ENCODE measurements at regions not wholly inside any gene's neighbourhood (a gene's known extent, or its start where the extent isn't known, plus 50 kb on each side); places are given as distances from the start of the nearest gene placed in this dataset.

- H3K9me3 Mint-ChIP-seq: no peaks in the 10 kb centered on the region
- Histone ChIP-seq H3K4me1 (ENCODE audit: insufficient read depth) (no peaks in the 10 kb centered on the region), H3K36me3 (ENCODE audit: insufficient read depth) (no peaks in the 10 kb centered on the region), H3K4me3 (no peak overlapping the region), H3K4me2 (no peak overlapping the region), H3K9me2 (ENCODE audit: insufficient read depth) (no peaks in the 10 kb centered on the region), H2AFZ (no peak overlapping the region), H3K79me2 (replicated peaks; ENCODE audit: insufficient read depth) (no peaks in the 10 kb centered on the region), H3K27me3 (ENCODE audit: insufficient read depth) (no peaks in the 10 kb centered on the region), H3F3A (replicated peaks; ENCODE audit: low read depth) (no peaks in the 10 kb centered on the region), H4K20me1 (replicated peaks; ENCODE audit: insufficient read depth) (no peaks in the 10 kb centered on the region), H3K27ac (ENCODE audit: low read depth) (no peak overlapping the region)
- no peak overlapping the region for H3K4me3 Mint-ChIP-seq
- peaks cover 9% of the 10 kb centered on the region; the same call in 2 of the 3 replicates for H3K4me1 Mint-ChIP-seq
- H3K36me3 Mint-ChIP-seq (ENCODE audit: low read depth): no peaks in the 10 kb centered on the region
- DNase-seq (ENCODE audit: low spot score): no peak
- no peak for TF ChIP-seq EZH2phosphoT487 (IDR thresholded peaks at IDR 0.05; ENCODE audit: unreplicated experiment)
- no peak for ATAC-seq
- no peak overlapping the region for H3K27ac Mint-ChIP-seq
- H3K27me3 Mint-ChIP-seq (ENCODE audit: insufficient read depth, low read depth, poor library complexity): no peaks in the 10 kb centered on the region
Observed at GRCh38 chr3:156762631-156763185, 63.4 kb upstream of the LEKR1 start.

- H3K79me2 ChIP-seq (replicated peaks; ENCODE audit: insufficient read depth): no peaks in the 10 kb centered on the region
- Mint-ChIP-seq H3K4me1 (peaks cover 9% of the 10 kb centered on the region; the same call in 2 of the 3 replicates), H3K9me3 (no peaks in the 10 kb centered on the region), H3K4me3 (no peak overlapping the region), H3K27ac (no peak overlapping the region), H3K27me3 (ENCODE audit: insufficient read depth, low read depth, poor library complexity) (no peaks in the 10 kb centered on the region), H3K36me3 (ENCODE audit: low read depth) (no peaks in the 10 kb centered on the region)
- no peaks in the 10 kb centered on the region for H3K9me2 ChIP-seq (ENCODE audit: insufficient read depth)
- H3K36me3 ChIP-seq (ENCODE audit: insufficient read depth): no peaks in the 10 kb centered on the region
- ATAC-seq (no peak), DNase-seq (ENCODE audit: low spot score) (no peak)
- no peaks in the 10 kb centered on the region for H3K27me3 ChIP-seq (ENCODE audit: insufficient read depth)
- H3K4me2 ChIP-seq: no peak overlapping the region
- no peaks in the 10 kb centered on the region for H3K4me1 ChIP-seq (ENCODE audit: insufficient read depth)
- no peak overlapping the region for H3K4me3 ChIP-seq
- no peak overlapping the region for H2AFZ ChIP-seq
- no peaks in the 10 kb centered on the region for H3F3A ChIP-seq (replicated peaks; ENCODE audit: low read depth)
- no peaks in the 10 kb centered on the region for H4K20me1 ChIP-seq (replicated peaks; ENCODE audit: insufficient read depth)
- H3K27ac ChIP-seq (ENCODE audit: low read depth): no peak overlapping the region
- no peak for TF ChIP-seq ZNF462 (CRISPR knock-in tag; IDR thresholded peaks at IDR 0.05)
- TF ChIP-seq CTCF (conservative IDR thresholded peaks at IDR 0.05; ENCODE audit: low read depth in 2 of 2): no peak
- TF ChIP-seq STAT1 (IDR thresholded peaks at IDR 0.05; ENCODE audit: unreplicated experiment): no peak
- no peak for TF ChIP-seq ZNF331 (CRISPR knock-in tag; IDR thresholded peaks at IDR 0.05; ENCODE audit: low read depth)
- TF ChIP-seq ZNF114 (CRISPR knock-in tag; IDR thresholded peaks at IDR 0.05): no peak
- no peak for TF ChIP-seq JUNB (IDR thresholded peaks at IDR 0.05; ENCODE audit: unreplicated experiment)
- TF ChIP-seq EZH2phosphoT487 (IDR thresholded peaks at IDR 0.05; ENCODE audit: unreplicated experiment): no peak
- TF ChIP-seq ETS1 (IDR thresholded peaks at IDR 0.05): no peak
- no peak for TF ChIP-seq EZH2 (IDR thresholded peaks at IDR 0.05; ENCODE audit: low read depth, unreplicated experiment)
- TF ChIP-seq POLR2AphosphoS5 (IDR thresholded peaks at IDR 0.05; ENCODE audit: low read depth): no peak
- no peak for TF ChIP-seq NANOG (IDR thresholded peaks at IDR 0.05; ENCODE audit: borderline replicate concordance)
- no peak for TF ChIP-seq CREB1 (CRISPR knock-in tag; IDR thresholded peaks at IDR 0.05; ENCODE audit: low read depth)
Observed at GRCh38 chr3:156763386-156763785, 62.8 kb upstream of the LEKR1 start.

Data from GM23338 (cell line).